ENCODE measurements at regions not wholly inside any gene's neighbourhood (a gene's known extent, or its start where the extent isn't known, plus 50 kb on each side); places are given as distances from the start of the nearest gene placed in this dataset.
"Not testable (repeated sequence)": the region's sequence is repeated elsewhere in the genome, so short reads cannot be mapped to it uniquely, and the experiment has no call there.

DNA sequence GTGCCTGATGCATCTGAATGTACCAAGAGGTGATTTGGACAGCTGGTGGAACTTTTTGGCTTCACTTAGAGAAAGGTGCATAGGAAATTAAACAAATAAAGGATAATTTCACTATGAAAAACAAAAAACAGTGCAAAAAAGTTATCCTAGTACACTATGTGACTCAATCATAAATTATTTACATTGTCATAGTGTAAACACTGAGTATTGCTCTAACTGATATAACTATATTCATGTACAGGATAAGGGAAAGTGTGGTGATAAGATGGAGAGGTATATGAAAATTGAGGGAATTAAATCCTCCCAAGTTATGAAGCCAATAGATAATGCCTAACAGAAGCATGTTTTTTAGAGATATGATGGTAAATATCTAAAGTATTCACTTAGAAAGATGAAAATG lies 50.2 kb upstream of the CPNE4 start:
- no peak for DNase-seq

DNA sequence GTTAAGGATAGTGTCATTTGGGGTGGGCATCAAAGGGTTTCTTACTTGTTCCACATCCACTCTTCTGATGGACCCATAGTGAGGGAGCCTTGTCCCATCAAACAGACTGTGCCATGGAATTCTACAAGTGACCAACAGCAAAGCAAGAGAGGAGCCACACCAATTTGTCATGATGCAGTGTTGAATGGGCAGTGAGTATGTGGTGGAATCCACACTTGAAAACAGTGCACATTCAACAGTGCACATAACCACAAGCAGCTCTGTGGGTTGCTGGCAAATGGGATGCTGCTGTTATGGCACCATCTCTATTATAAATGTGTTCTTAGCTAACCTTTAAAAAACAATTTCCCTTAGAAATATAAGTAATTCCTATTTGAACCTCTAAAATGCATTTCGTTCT lies 52.5 kb upstream of the CPNE4 start:
- DNase-seq: no peak

DNA sequence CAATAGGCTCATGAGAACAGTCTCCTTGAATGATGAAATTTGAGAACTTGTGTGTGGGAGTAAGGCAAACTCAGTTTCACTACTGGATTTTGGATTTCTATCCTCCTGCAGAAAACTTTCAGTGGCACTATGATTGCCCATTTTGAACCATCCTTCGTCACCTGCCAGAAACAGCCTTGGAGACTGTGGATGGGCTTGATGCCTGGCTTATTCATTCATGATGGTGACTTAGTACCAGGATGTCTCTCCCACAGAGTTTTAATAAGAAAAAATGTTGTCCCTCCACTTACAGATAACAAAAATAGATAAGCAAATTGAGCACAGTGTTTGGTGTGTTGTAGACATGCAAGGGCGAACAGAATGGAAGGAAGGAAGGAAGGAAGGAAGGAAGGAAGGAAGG lies 53.5 kb upstream of the CPNE4 start:
- no peak for DNase-seq

DNA sequence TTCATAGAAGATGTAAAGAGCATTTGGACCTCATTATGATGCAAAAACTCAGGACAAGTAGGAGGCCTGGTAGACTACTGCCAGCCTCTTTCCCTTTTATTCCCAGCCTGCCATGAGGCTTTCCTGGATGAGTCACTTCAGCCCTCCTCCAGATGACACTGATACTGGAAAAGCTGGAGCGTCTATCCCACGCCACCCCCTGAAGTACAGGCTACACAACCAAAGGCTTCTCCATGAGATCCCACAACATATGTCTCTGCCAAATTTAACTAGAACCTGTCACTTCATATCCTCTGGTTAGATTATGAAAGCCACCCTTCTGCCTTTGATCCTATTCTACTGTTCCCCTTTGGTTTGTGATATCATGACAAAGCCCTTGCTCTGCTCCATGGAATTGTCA lies 56.1 kb upstream of the CPNE4 start:
- no peak for DNase-seq

DNA sequence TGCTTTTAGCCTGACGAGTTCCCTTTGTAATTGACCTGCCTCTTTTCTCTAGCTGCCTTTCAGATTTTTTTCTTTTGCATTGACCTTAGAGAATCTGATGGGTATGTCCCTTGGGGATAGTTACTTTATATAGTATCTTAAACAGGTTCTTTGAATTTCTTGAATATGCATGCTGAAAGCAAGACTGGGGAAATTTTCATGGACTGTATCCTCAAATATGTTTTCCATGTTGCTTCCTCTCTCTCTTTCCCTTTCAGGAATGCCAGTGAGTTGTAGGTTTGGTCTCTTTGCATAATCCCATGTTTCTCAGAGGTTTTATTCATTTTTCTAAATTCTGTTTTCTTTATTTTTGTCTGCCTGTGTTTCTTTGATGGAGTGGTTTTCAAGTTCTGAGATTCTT lies 81.8 kb upstream of the CPNE4 start:
- no peak for DNase-seq

DNA sequence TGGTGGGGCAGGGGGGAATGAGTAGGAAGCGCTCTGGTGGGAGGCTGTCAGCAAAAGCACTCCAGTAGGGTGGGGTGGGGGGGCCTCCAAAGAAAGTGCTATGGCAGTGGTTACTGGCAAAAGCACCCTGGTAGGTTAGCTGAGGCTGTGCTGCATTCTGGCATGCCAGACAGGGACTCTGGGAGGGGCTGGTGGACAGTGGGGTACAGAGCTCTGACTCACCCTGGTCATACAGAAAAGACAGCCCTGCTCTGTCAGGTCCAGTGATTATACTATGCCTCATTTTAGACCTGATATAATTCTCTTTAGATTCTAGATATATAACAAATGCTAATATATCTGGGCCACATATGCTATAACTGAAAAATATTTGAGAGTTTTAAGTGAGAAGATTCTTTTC lies 82.8 kb upstream of the CPNE4 start:
- DNase-seq: no peak

DNA sequence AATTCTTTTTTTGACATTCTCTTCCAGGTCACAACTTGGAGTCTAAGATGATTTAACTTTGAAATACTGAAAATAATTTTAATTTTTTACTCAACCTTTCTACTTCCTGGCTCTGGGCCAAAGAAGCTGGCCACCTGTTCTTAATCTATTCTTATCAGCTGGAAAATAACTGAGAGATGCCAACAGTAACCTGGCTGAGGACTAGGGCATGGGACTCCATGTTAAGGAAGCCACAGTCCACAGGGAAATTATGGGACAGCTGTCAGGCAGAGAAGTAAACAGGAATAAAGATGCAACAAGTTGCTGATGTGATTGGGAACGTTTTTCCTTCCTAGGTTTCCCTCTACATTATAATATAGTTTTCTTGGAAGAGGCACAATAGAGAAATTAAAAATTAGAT lies 84.7 kb upstream of the CPNE4 start:
- DNase-seq: no peak

DNA sequence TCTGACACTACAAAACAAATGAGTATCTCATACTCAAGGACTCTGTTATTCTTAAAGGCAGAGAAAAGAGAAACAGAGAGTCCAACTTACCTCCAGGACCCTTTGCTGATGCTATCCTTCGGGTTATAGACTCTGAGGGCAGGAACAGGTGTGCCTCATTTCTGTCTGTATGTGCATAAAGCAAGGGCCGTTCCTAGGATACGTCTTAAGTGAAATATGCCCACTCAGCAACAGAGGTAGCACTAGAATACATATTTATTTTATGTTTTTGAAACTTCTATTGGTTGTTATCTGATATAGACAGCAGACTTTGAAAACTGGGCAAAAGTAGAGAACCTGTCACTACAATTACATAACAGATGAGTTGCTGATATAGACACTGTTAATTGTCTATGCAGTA lies 89.3 kb upstream of the CPNE4 start:
- no peak for DNase-seq

DNA sequence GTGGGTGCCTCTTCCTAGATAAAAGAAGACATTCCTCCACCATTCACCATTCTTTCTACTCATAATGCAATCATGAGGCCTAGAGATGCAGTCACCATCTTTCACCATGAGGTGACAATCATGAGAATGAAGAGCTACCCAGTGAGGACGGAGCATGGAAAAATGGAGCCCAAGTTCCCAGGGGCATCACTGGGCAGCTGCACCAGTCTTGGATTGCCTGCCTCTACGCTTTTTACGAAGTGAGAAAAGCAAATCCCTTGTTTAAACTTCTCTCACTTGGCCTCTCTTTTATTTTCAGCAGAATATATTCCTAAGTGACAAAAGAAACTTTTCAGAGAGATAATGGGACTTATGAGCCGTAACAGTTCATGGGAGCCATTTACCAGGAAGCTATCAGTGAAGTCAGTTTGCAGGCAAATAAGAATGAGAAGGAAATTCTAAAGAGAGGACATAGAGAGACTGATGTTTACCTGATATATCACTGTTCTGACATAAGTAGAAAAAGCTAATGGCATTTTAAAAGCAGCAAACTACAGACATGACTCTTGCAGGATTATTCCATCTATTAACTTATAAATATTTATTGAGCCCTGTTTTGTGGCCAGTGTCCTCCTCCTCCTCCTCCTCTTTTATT lies 90.0 kb upstream of the CPNE4 start:
- no peak for DNase-seq

DNA sequence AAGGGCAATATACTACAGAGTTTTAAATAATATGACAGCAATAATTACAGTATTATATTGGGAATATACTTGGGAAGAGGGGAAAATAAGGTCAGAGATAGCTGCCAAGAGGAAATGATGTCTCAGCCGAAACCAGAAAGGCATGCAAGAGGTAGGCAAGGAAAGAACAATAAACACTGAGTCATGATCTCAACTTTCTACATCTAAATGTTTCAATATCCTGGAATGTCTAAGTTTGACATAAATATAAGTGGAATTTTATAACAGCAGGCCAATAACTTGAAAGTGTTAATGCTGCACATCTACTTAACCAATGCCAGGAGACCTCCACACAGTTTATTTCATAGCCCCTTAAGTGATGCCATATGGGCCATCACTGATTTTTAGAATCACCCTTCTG lies 99.8 kb upstream of the CPNE4 start:
- DNase-seq: no peak

DNA sequence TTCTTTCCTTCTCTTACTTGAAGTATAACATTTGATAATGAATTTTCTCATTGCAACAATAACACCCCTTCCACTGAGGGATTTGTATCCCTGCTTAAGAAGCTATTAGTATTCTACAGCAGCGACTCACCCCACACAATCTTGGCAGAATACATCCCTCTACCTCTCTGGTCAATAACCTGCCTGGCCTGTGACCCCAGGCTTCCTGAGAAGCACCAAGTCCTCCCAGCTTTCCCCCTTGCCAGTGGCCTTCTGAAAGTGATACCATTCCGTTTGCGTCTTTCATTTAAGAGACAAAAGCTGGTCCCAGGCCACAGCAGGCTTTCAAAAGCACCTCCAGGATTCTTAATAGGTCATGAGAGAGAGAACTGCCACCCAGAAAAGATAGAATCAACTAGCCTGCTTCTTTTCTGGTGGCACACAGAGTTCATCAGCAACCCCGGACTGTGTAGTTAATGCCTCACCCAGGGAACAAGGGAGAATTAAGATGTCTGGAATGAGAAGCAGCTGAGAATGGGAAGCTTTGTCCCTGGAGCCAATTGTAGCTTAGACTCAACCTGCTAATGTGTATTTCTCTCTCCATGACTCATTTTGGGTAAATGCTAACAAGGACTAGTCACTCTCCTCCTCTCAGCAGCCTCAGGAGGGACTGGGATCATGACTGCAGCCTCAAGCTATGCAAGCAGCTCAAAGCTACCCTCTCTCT lies 101.0 kb upstream of the CPNE4 start:
- DNase-seq: no peak

DNA sequence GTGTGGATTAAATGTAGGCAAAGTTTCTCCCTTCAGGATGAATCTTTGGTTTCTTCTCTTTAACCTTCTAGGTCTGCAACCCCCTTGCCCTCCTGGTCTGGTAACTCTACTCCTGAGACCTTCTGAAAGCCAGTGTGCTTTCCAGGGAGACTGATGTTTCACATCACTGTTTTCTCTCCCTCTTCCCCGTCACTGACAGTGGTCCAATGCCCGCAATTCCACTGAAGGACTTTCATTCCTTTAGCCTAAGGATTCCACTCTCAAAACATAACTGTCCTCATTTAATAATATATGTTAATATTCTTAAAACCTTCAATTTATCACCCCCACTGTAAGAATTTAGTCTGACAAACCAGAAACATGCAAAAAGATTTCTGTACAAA lies 101.5 kb upstream of the CPNE4 start:
- no peak for DNase-seq

DNA sequence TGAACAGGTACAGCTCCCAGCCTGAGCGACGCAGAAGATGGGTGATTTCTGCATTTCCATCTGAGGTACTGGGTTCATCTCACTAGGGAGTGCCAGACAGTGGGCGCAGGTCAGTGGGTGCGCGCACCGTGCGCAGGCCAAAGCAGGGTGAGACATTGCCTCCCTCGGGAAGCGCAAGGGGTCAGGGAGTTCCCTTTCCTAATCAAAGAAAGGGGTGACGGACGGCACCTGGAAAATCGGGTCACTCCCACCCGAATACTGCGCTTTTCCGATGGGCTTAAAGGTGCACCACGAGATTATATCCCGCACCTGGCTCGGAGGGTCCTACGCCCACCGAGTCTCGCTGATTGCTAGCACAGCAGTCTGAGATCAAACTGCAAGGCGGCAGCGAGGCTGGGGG lies 102.1 kb upstream of the CPNE4 start:
- not testable (repeated sequence) for DNase-seq

DNA sequence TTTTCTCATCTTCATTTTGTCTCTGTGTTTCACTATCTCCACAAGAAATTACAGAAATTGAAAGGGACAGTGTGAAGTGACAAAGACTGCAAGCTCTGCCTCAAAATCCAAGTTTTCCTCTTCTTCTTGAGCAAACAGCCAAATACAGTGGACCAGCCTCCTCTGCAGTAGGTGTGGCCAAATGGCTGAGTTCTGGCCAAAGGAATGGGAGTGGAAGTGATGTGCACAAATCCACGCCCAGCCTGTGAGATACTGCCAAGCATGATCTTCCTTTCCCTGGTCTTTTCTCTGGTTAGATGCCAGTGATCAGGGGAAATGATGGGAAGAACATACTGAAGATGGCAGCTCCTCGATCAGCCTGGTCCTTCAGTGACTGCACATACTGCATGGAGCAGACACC lies 111.0 kb upstream of the CPNE4 start:
- no peak for DNase-seq

DNA sequence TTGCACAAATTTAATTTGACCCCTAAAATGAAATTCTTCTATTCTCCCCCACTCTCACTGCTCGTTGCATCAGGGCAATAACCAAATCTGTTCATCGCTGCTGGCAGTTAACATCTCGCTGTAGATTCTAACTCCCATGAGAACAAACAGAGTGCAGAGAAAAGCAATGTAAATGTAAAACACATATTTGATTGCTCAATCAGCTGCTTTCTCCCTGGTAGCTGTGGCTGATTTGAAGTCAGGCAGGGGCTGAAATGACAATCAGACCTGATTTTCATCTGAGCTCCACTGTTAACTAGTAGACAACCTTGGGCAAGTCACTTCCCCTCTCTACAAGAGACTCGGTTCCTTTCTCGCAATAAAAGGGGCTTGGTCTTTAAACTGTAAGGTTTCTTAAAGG lies 119.8 kb upstream of the CPNE4 start:
- DNase-seq: no peak

DNA sequence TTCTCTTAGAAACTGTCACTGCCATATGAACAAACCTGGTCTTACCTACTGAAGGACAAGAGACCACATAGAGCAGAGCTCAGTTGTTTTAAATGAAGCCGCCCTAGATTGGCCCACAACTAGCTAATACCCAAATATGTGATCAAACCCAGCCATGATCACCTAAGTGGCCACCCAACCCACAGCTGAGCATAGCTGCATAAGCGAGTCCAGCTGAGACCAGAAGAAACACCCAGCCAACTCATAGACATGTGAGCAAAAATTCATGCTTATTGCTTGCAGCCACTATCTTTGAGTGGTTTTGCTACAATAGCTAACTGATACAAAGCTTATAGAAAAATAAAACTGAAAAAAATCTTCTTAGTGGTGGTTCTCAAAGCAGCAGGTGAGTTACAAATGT lies 124.3 kb upstream of the CPNE4 start:
- DNase-seq: no peak

DNA sequence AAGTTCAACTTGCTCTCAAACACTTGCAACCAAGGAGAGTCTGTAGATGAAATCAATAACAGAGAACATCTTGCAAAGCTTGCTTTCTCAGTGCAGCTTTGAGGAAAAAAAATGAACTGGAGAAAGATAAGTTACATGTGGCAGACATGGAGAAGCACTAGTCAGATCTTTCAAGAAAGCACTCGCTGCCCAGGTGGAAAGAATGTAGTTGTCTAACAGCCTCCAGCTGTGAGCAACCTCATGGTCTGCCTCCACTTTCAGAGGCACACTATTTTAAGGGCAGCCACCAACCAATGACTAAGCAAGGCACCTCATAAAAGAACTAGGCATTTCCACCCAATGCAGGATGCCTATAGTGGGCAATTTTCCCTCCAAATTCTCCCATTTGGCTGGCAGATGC lies 125.4 kb upstream of the CPNE4 start:
- DNase-seq: no peak

DNA sequence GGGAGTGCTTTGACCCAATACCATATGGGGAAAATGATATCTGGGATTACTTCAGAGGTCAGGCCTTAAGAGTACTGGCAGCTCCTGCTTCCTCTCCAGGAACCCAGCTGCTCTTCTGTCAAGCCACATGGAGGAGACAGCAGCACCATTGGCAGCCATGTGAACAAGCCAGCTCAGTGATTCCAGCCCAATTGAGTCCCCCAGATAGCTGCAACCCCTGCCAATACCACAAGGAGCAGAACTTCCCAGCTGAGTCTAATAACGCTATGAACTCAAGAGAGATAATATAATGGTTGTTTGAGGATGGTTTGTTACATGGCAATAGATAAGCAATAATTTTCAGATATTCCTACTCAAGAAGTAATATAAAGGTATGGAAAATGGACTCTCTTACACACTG lies 126.8 kb upstream of the CPNE4 start:
- DNase-seq: no peak

DNA sequence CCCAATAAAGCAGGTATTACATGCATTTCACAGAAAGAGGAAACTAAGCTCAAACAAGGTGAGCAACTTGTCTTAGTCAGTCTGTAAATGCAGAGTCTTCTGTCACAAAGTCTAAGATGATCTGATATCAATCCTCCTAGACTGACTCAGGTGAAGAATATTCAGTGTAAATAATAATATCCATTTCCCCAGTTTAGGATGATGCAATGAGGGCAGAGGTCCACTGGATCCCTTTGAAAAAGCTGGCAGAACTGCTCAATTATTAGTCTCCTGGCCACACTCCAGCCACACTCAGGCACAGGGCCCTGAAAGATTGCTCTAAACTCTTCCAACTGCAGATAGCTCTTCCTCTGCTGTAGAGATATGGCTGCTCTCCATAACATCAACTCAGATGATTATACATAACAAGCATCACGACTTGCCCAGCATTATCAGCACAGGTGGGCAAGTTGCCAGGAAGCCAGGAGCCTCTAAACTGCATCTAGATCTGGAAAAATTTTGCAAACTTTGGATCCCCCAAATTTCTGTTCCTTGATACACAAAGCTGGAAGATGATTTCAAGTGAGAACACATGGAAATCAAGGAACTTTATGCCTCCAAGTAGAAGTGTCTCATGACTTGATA lies 129.8 kb upstream of the CPNE4 start:
- no peak for DNase-seq

DNA sequence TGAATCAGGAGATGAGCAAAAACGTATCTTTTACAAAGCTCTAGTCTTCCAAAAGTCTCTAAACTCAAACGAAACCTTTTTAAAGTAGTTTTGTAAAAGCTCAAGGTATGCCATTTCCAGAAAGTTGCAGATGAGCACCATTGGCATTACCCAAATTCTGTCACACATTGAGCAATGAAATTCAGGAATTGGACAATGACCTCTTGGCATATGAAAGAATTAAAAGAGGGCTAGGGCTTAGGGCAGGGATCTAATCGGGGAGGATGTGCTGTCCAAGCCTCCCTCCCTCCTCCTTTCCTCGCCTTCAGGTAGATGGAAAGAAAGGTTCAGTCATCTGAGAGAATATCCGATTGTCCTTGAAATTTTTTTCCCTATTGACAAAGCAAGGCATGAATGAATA lies 133.1 kb upstream of the CPNE4 start:
- DNase-seq: no peak

DNA sequence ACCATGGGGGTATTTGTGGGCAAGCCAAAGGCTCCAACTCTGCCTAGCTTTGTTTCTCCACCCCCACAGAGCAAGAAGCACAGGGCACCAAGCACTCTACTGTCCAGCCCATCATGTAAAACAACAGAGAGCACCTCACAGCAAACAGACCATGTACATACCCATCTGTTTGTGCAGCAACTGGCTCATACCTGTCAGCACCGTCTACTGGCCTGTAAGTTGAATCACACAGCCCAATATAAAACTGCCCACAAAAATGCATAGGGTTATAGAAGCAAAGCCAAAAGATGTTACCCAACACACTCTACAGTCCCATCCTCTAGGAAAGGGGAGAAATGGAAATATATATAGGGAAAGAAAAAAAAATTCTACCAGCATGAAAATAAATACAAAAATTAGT lies 139.7 kb upstream of the CPNE4 start:
- DNase-seq: no peak

DNA sequence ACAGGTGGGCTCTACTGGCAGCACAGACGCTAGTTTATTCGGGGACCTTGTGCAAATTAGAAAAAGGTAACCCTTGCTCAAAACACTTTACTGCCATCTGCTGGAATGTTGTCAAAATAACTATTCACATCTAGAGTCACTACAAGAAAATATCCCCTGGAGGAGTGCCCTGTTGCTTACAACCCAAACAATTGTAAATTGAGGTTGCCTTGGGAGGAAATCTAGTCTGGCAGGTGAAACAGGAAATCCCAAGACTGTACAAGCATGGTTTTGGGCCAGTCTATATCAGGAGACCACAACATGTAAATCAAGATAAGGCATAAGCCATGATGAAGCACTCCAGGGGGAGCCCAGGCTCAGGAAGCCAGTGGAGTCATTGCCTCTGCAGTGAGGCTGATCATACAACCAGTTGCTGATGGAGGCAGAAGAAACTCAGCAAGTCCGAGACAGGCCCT lies 136.8 kb upstream of the ACP3 start:
- DNase-seq: peak; percentile 15

DNA sequence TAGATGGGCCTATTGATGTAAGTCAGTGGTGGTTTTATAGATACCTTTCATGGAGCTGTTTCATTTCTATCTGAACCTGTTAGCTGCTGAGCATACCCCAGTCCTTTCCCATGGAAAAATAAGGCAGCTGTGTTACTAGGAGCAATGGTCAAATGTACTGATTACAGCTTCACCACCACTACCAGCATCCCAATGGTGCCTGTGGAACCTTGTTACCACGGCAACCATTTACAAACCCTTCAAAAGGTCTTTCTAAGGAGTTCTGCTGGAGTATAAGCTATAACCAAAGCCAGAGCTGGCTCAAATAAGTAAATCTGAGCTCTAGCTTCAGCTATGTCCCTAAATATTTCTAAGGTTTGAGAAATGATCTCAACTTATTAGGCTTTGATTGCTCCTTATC lies 133.4 kb upstream of the ACP3 start:
- DNase-seq: no peak

DNA sequence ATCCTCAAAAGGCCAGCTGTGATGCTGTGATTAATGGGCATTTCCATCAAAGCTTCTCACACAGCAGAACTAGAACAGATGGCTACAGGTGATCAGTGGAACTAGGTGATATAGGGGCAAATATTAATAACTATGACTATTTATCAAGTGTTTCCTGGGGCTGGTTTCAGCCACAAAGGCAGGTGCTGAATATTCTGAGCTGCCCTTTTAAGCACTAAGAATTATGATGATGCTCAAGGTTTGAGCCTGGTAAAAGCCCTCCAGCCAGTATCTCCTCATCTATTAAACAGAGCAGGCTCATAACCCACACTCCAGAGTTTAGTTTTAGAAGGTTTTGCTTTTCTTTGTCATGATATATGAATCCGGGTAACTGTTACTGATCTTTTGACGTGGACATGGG lies 129.5 kb upstream of the ACP3 start:
- DNase-seq: no peak

DNA sequence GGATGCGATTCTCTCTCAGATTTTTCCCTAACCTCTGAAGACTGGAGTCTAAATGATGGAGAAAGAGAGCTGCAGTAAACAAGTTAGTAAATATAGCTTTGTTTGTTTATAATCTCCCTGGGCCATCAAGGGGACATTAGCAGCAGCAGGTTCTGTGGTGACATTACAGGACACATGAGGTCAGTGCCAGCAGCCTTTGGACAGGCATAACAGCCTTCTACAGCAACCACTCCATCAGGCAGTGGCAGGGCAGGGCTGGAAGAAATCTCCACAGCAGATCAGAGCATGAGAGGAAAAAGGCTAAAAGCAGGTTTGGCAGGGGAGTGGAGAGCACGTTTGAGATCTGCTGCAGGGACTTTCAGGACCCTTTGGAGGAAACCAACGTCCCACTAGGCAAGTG lies 127.6 kb upstream of the ACP3 start:
- no peak for DNase-seq
